ENCODE measurements at regions not wholly inside any gene's neighbourhood (a gene's known extent, or its start where the extent isn't known, plus 50 kb on each side); places are given as distances from the start of the nearest gene placed in this dataset.

GRCh38 chr6:77373955-77374354, 89.3 kb downstream of the HTR1B start:
- WGBS, 3 donors: 64 to 85% (median 69%) methylated on average over 3 of the region's 3 CpGs
- no peak overlapping the region for H3K27ac ChIP-seq
- H3K4me3 ChIP-seq: no peak overlapping the region
- H3K4me1 ChIP-seq (ENCODE audit: insufficient read depth): no peaks in the 10 kb centered on the region
- no peak for DNase-seq
- intact Hi-C loops (cut with DNase I): no loop called here
- H3K36me3 ChIP-seq: no peaks in the 10 kb centered on the region
- TF ChIP-seq CTCF (IDR thresholded peaks at IDR 0.05) (no peak), POLR2A (IDR thresholded peaks at IDR 0.05) (no peak), EP300 (IDR thresholded peaks at IDR 0.05) (no peak)
- H3K27me3 ChIP-seq: no peaks in the 10 kb centered on the region
- H3K9me3 ChIP-seq: no peaks in the 10 kb centered on the region

DNA sequence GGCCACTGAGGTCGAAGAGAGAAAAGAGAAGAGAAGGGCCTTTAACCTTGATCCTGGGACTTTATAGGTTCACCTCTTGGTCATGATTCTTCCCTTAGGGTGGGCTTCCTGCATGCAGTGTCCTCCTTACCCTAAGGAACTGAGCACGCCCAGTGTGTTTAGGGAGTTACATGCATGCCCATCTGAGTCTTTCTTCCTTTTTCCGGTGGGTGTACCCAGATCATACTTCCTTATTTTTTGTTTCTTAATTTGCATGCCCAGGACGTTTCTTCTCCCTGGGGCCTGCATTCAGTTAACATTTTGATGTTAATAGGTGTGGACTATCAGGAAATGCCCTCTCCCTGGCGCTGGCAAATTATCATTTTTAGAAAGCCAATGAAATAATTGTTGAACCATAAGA, 91.5 kb downstream of the HTR1B start:
- Histone ChIP-seq H3K27me3 (no peaks in the 10 kb centered on the region), H3K9me3 (no peaks in the 10 kb centered on the region), H3K4me3 (no peak overlapping the region), H3K27ac (no peak overlapping the region), H3K36me3 (no peaks in the 10 kb centered on the region), H3K4me1 (ENCODE audit: insufficient read depth) (no peaks in the 10 kb centered on the region)
- no peak for TF ChIP-seq EP300 (IDR thresholded peaks at IDR 0.05)
- no peak for DNase-seq
- intact Hi-C loops (cut with DNase I): no loop called here
- WGBS, 3 donors: 77 to 80% (median 80%) methylated on average over 5 of the region's 5 CpGs

DNA sequence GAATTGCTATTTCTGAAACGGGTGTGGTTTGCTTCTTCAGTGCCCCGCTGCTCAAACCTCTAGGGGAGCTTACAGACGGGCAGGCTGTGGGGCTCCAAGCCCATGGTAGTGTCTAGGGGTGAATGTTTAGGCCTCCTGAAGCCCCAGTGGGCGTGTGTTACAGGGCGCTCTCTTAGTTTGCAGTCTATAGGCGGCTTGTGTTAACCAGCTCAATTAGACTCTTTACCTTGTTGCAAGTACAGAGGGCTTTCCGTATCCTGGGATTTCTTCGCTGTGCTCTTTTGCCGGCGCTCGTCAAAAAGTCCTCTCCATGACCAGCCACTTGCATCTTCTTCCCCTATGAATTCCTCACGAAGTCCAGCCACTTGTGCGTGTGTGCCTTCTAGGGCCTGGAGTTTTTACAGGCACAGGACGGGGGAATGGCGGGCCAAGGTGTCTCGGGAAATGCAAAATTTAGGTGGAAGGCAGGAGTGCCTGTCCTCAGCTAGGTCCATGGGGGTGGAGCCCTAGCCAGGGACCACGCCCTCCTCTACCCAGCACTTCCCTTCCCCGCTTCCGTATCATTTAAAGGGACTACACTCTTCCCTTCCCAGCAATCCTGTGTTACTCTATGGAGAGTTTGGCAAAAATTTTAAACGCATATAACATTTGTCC, 94.5 kb downstream of the HTR1B start:
- Histone ChIP-seq H3K27me3 (no peaks in the 10 kb centered on the region), H3K27ac (no peak overlapping the region), H3K9me3 (no peaks in the 10 kb centered on the region), H3K4me1 (ENCODE audit: insufficient read depth) (no peaks in the 10 kb centered on the region), H3K36me3 (no peaks in the 10 kb centered on the region), H3K4me3 (peak overlapping the region; percentile 27)
- peak in 3 of 5 donors; percentile 23 to 54 (median 27) for DNase-seq
- 51 to 73% (median 52%) methylated on average over 20 of the region's 20 CpGs for WGBS, 3 donors
- intact Hi-C loops (cut with DNase I): no loop called here
- no peak for TF ChIP-seq EP300 (IDR thresholded peaks at IDR 0.05)
- TF ChIP-seq CTCF (IDR thresholded peaks at IDR 0.05): no peak
- no peak for TF ChIP-seq POLR2A (IDR thresholded peaks at IDR 0.05)

- TF ChIP-seq CTCF (IDR thresholded peaks at IDR 0.05) (no peak), EP300 (IDR thresholded peaks at IDR 0.05) (no peak), POLR2A (IDR thresholded peaks at IDR 0.05) (no peak)
- WGBS, 3 donors: 28 to 44% (median 42%) methylated on average over 2 of the region's 2 CpGs
- no peaks in the 10 kb centered on the region for H3K36me3 ChIP-seq
- no peak overlapping the region for H3K27ac ChIP-seq
- no peaks in the 10 kb centered on the region for H3K4me1 ChIP-seq (ENCODE audit: insufficient read depth)
- H3K27me3 ChIP-seq: no peaks in the 10 kb centered on the region
- H3K9me3 ChIP-seq: no peaks in the 10 kb centered on the region
- DNase-seq: no peak
- intact Hi-C loops (cut with DNase I): no loop called here
- H3K4me3 ChIP-seq: no peak overlapping the region
These were observed 96.5 kb downstream of the HTR1B start for GRCh38 chr6:77366798-77367197.

- 88 to 95% (median 91%) methylated on average over 1 of the region's 1 CpG for WGBS, 3 donors
- Histone ChIP-seq H3K27me3 (no peaks in the 10 kb centered on the region), H3K27ac (no peak overlapping the region), H3K36me3 (no peaks in the 10 kb centered on the region), H3K9me3 (no peaks in the 10 kb centered on the region), H3K4me3 (no peak overlapping the region), H3K4me1 (ENCODE audit: insufficient read depth) (no peaks in the 10 kb centered on the region)
- no peak for TF ChIP-seq CTCF (IDR thresholded peaks at IDR 0.05)
- TF ChIP-seq POLR2A (IDR thresholded peaks at IDR 0.05): no peak
- DNase-seq: no peak
- intact Hi-C loops (cut with DNase I): no loop called here
These were observed 99.6 kb downstream of the HTR1B start for GRCh38 chr6:77363702-77364101.
